ENCODE measurements at regions not wholly inside any gene's neighbourhood (a gene's known extent, or its start where the extent isn't known, plus 50 kb on each side); places are given as distances from the start of the nearest gene placed in this dataset.

- DNase-seq (no peak), ATAC-seq (ENCODE audit: insufficient read depth, low read depth) (no peak)
- Histone ChIP-seq H3K9me3 (ENCODE audit: insufficient read depth, low read length, severe bottlenecking) (no peaks in the 10 kb centered on the region), H3K36me3 (ENCODE audit: insufficient read depth, low read length) (no peaks in the 10 kb centered on the region), H2AFZ (ENCODE audit: low read depth, low read length) (no peak overlapping the region), H3K4me2 (ENCODE audit: insufficient read depth, low read length) (no peak overlapping the region), H3K9ac (ENCODE audit: low read depth, low read length) (no peak overlapping the region), H3K27ac (ENCODE audit: low read length) (no peak overlapping the region), H4K20me1 (ENCODE audit: insufficient read depth, low read length) (no peaks in the 10 kb centered on the region), H3K79me2 (ENCODE audit: insufficient read depth, low read length) (no peaks in the 10 kb centered on the region), H3K27me3 (ENCODE audit: insufficient read depth, low read length, poor library complexity) (no peaks in the 10 kb centered on the region), H3K4me1 (ENCODE audit: insufficient read depth, low read length) (no peaks in the 10 kb centered on the region), H3K4me3 (ENCODE audit: low read depth in 1 of 2, low read length in 2 of 2) (no peak overlapping the region)
- no peak for TF ChIP-seq EZH2 (IDR thresholded peaks at IDR 0.05; ENCODE audit: borderline replicate concordance, low read depth, low read length, severe bottlenecking)
These were observed 193.5 kb upstream of the NBEA start for GRCh38 chr13:34748596-34748995.

- no peak overlapping the region for H3K4me3 ChIP-seq (ENCODE audit: low read depth in 1 of 2, low read length in 2 of 2)
- H3K36me3 ChIP-seq (ENCODE audit: insufficient read depth, low read length): no peaks in the 10 kb centered on the region
- ATAC-seq (ENCODE audit: insufficient read depth, low read depth) (no peak), DNase-seq (no peak)
- no peak overlapping the region for H3K27ac ChIP-seq (ENCODE audit: low read length)
- H3K4me2 ChIP-seq (ENCODE audit: insufficient read depth, low read length): no peak overlapping the region
- no peaks in the 10 kb centered on the region for H4K20me1 ChIP-seq (ENCODE audit: insufficient read depth, low read length)
- no peak overlapping the region for H2AFZ ChIP-seq (ENCODE audit: low read depth, low read length)
- no peaks in the 10 kb centered on the region for H3K27me3 ChIP-seq (ENCODE audit: insufficient read depth, low read length, poor library complexity)
- no peaks in the 10 kb centered on the region for H3K4me1 ChIP-seq (ENCODE audit: insufficient read depth, low read length)
- TF ChIP-seq CTCF (IDR thresholded peaks at IDR 0.05; ENCODE audit: borderline replicate concordance, extremely low read depth, low read length, poor library complexity, severe bottlenecking) (no peak), EZH2 (IDR thresholded peaks at IDR 0.05; ENCODE audit: borderline replicate concordance, low read depth, low read length, severe bottlenecking) (no peak)
- H3K9me3 ChIP-seq (ENCODE audit: insufficient read depth, low read length, severe bottlenecking): no peaks in the 10 kb centered on the region
- H3K9ac ChIP-seq (ENCODE audit: low read depth, low read length): no peak overlapping the region
- H3K79me2 ChIP-seq (ENCODE audit: insufficient read depth, low read length): no peaks in the 10 kb centered on the region
These were observed 193.0 kb upstream of the NBEA start for GRCh38 chr13:34749046-34749445.

GRCh38 chr13:34750078-34750931 is 191.8 kb upstream of the NBEA start:
- H2AFZ ChIP-seq (ENCODE audit: low read depth, low read length): no peak overlapping the region
- H3K27me3 ChIP-seq (ENCODE audit: insufficient read depth, low read length, poor library complexity): no peaks in the 10 kb centered on the region
- no peaks in the 10 kb centered on the region for H3K9me3 ChIP-seq (ENCODE audit: insufficient read depth, low read length, severe bottlenecking)
- H3K4me3 ChIP-seq (ENCODE audit: low read depth in 1 of 2, low read length in 2 of 2): no peak overlapping the region
- H4K20me1 ChIP-seq (ENCODE audit: insufficient read depth, low read length): no peaks in the 10 kb centered on the region
- no peak for TF ChIP-seq CTCF (IDR thresholded peaks at IDR 0.05; ENCODE audit: borderline replicate concordance, extremely low read depth, low read length, poor library complexity, severe bottlenecking)
- TF ChIP-seq EZH2 (IDR thresholded peaks at IDR 0.05; ENCODE audit: borderline replicate concordance, low read depth, low read length, severe bottlenecking): no peak
- H3K9ac ChIP-seq (ENCODE audit: low read depth, low read length): no peak overlapping the region
- DNase-seq (no peak), ATAC-seq (ENCODE audit: insufficient read depth, low read depth) (no peak)
- no peaks in the 10 kb centered on the region for H3K79me2 ChIP-seq (ENCODE audit: insufficient read depth, low read length)
- no peaks in the 10 kb centered on the region for H3K4me1 ChIP-seq (ENCODE audit: insufficient read depth, low read length)
- H3K36me3 ChIP-seq (ENCODE audit: insufficient read depth, low read length): no peaks in the 10 kb centered on the region
- no peak overlapping the region for H3K4me2 ChIP-seq (ENCODE audit: insufficient read depth, low read length)
- no peak overlapping the region for H3K27ac ChIP-seq (ENCODE audit: low read length)

- ATAC-seq (ENCODE audit: insufficient read depth, low read depth): no peak
- DNase-seq: no peak
These were observed 191.0 kb upstream of the NBEA start for GRCh38 chr13:34751044-34751443.

More at GRCh38 chr13:34751044-34751443, 191.0 kb upstream of the NBEA start:
- TF ChIP-seq EZH2 (IDR thresholded peaks at IDR 0.05; ENCODE audit: borderline replicate concordance, low read depth, low read length, severe bottlenecking) (no peak), CTCF (IDR thresholded peaks at IDR 0.05; ENCODE audit: borderline replicate concordance, extremely low read depth, low read length, poor library complexity, severe bottlenecking) (no peak)
- Histone ChIP-seq H3K9me3 (ENCODE audit: insufficient read depth, low read length, severe bottlenecking) (no peaks in the 10 kb centered on the region), H3K4me3 (ENCODE audit: low read depth in 1 of 2, low read length in 2 of 2) (no peak overlapping the region), H2AFZ (ENCODE audit: low read depth, low read length) (no peak overlapping the region), H3K4me2 (ENCODE audit: insufficient read depth, low read length) (no peak overlapping the region), H3K9ac (ENCODE audit: low read depth, low read length) (no peak overlapping the region), H3K4me1 (ENCODE audit: insufficient read depth, low read length) (no peaks in the 10 kb centered on the region), H3K27ac (ENCODE audit: low read length) (no peak overlapping the region), H3K36me3 (ENCODE audit: insufficient read depth, low read length) (no peaks in the 10 kb centered on the region), H3K79me2 (ENCODE audit: insufficient read depth, low read length) (no peaks in the 10 kb centered on the region), H4K20me1 (ENCODE audit: insufficient read depth, low read length) (no peaks in the 10 kb centered on the region), H3K27me3 (ENCODE audit: insufficient read depth, low read length, poor library complexity) (no peaks in the 10 kb centered on the region)

All from DND-41 (cell line).